ENCODE measurements at regions not wholly inside any gene's neighbourhood (a gene's known extent, or its start where the extent isn't known, plus 50 kb on each side); places are given as distances from the start of the nearest gene placed in this dataset.
"Not testable (repeated sequence)": the region's sequence is repeated elsewhere in the genome, so short reads cannot be mapped to it uniquely, and the experiment has no call there.

DNA sequence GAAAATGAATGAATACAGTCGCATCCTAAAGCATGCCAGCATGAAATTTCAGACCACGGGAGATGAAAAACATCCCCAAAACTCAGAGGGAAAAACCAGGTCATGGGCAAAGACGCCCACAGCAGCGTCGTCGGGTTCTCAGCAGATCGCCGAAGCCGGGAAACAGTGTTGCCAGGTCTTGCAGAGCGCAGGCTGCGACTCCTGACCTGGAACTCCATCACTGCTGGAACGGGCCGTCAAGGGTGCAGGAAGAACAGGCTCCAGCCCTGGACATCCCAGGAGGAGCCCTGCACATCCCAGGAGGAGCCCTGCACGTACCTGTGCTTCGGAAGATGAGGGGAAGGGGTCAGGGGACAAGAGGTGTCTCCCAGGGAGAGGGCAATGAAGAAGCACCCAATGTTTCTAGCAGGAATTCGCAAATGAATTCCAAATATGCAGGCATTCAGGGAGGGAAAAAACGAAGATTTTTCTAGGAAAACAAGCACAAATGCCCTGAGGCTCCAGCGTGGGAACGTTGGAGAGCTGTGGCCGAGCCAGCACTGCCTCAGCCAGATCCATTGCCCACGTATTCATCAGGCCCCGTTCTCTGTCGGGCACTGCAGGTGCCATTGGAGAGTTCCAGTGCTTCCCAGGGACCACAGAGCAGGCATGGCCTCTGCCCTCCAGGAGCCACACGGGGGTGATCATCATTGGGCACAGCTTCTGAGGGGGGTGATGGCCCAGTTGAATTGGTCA lies 1110.4 kb downstream of the BRD1 start:
- TF ChIP-seq, protein P1, sequence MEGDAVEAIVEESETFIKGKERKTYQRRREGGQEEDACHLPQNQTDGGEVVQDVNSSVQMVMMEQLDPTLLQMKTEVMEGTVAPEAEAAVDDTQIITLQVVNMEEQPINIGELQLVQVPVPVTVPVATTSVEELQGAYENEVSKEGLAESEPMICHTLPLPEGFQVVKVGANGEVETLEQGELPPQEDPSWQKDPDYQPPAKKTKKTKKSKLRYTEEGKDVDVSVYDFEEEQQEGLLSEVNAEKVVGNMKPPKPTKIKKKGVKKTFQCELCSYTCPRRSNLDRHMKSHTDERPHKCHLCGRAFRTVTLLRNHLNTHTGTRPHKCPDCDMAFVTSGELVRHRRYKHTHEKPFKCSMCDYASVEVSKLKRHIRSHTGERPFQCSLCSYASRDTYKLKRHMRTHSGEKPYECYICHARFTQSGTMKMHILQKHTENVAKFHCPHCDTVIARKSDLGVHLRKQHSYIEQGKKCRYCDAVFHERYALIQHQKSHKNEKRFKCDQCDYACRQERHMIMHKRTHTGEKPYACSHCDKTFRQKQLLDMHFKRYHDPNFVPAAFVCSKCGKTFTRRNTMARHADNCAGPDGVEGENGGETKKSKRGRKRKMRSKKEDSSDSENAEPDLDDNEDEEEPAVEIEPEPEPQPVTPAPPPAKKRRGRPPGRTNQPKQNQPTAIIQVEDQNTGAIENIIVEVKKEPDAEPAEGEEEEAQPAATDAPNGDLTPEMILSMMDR (IDR thresholded peaks at IDR 0.05), result no peak
- DNase-seq (ENCODE audit: low spot score) (no peak), ATAC-seq (ENCODE audit: low FRiP score) (no peak)

DNA sequence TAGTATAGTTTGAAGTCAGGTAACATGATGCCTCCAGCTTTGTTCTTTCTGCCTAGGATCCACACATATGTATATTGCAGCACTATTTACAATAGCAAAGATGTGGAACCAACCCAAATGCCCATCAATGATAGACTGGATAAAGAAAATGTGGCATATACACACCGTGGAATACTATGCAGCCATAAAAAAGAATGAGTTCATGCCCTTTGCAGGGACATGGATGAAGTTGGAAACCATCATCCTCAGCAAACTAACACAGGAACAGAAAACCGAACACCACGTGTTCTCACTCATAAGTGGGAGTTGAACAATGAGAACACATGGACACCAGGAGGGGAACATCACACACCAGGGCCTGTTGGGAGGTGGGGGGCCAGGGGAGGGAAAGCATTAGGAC lies 1111.5 kb downstream of the BRD1 start:
- not testable (repeated sequence) for DNase-seq (ENCODE audit: low spot score); ATAC-seq (ENCODE audit: low FRiP score)

DNA sequence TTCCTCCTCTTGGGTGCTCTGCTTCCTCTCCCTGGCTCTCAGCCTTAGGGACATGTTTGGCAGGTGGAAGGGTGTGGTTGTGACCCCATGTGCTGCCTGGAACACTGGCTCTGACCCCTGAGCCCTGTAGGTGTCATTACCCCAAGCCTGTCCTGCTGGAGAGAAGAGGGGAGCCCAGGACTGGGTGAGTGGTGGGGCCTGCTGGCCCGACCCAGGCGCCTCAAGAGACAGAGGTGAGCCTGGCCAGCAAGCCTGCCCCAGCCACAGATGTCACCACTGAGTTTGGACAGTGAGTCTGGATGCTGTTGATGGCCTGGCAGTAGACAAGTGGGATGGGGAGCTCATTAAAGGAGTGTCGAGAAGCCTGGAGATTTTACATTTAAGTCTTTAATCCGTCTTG lies 1112.2 kb downstream of the BRD1 start:
- TF ChIP-seq, protein P1 (IDR thresholded peaks at IDR 0.05), result no peak
- ATAC-seq (ENCODE audit: low FRiP score), result no peak
- no peak for DNase-seq (ENCODE audit: low spot score)

DNA sequence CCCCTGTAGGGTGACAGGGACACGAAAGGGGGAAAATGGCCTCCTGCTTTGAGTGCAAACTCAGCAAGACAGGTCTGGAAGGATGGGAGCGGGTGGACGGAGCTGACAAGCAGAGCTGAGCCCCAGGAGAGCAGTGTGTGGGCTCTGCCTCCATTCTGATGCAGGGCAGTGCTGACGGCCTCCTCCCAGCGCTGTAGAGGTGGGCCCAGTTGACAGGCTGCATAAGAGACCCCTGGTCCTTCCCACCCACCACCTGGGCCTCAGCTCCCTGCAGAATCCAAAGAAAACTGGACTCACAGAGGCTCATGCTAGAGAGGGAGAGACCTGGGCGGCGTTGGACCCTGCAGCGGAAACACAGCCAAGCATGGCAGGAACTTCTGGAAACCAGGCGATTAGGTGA lies 1113.4 kb downstream of the BRD1 start:
- ATAC-seq (ENCODE audit: low FRiP score) (no peak), DNase-seq (ENCODE audit: low spot score) (no peak)
- TF ChIP-seq, protein P1 (IDR thresholded peaks at IDR 0.05), result no peak

DNA sequence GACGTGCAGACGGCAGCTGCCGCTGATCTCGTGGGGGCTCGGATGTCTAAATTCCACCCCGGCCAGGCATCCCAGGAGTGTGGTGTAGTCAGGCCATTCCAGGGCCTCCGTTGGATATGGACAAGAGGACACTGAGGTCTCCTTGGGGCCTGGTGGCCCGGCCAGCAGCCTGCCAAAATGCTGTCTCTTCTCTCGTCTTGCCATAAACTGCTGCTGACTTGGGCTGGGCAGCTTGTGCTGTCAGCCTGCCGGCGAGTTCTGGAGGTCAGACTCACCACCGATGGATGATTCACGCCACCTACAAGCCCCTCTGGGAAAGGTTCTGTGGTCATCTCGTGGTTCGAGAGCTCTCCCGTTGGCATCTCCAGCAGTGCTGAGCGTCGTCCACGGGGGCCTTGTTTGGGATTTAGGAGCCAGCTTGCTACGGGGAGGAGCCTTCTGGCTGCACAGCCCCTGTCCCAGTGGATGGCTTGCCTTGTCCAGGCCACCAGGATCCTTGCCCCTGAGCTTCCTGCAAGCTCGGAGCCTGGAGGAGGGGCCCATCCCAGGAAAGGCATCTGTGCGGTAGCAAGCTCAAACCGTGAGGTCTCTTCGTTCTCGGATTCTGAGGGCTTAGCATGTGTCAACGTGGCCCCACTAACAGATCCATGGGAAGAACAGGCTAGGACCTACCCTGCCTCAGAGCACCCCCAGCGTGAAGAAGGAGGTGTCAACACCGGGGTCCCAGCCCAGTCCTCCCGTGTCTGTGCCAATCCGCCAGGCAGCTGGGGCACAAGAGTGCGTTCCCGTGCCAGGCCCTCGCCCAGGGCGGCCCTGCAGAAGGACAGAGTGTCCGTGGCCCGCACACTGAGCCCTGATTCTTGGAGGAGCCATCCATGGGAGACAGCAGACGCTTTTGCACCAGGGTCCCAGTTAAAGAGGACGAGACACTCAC lies 1114.1 kb downstream of the BRD1 start:
- DNase-seq (ENCODE audit: low spot score) (no peak), ATAC-seq (ENCODE audit: low FRiP score) (no peak)
- TF ChIP-seq, protein P1 (IDR thresholded peaks at IDR 0.05), result no peak

DNA sequence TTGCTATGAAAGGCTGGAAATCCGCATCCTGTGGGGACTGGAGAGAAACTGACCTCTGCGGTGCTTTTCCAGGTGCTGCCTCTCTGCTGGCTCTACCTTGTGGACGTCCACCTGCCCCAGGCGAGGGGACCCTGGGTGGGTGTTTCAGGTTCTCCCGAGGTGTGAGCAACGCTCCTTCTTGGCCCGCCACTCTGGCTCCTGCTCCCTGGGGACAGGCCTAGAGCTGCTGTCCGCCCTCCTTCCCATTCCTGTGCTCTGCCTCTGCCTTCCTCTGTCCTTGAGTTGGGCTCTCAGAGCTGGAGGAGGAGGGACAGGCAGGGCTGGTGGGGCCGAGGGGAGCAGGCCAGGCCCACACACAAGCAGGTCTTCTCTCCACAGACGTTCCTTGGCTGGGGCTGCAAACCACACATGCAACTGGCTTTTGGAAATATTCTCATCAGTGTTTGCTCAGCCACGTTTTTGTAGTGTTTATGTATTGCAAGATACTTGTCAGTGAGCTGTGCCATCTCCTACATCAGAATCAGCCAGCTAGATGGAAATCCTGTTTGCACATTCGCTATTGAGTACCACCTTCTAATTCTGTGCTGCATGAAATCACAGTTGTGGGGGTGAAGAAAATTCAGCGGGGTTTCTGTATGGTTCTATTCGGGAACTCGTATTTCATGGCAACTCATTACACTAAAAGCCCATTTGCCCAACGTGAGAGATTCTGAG lies 1115.0 kb downstream of the BRD1 start:
- ATAC-seq (ENCODE audit: low FRiP score), result no peak
- no peak for DNase-seq (ENCODE audit: low spot score)
- TF ChIP-seq, protein P1 (IDR thresholded peaks at IDR 0.05), result no peak

DNA sequence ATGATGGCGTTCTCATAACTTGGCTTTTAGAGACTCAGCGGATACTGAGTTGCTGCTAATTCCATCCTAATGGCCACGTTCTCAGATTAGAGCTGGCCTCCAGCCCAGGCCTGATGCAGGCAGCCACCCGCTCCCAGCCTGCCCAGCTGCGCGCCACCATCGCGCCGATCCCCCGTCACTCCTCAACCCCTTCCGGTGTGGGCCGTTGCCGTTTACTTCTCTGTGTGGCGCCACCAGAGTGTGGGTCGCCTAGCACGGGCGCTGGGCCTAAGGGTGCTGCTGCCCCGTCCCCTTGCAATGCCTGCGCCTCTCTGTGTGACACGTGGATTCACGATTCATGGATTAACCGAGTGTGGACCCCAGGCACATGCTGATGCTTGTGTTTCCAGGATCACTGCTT lies 1116.0 kb downstream of the BRD1 start:
- DNase-seq (ENCODE audit: low spot score), result no peak
- TF ChIP-seq, protein P1 (IDR thresholded peaks at IDR 0.05), result no peak

More for the DNA sequence above, 1116.0 kb downstream of the BRD1 start:
- ATAC-seq (ENCODE audit: low FRiP score), result no peak

Data from omental fat pad (tissue), 3 donors.